A549 (cell line): ENCODE measurements at regions not wholly inside any gene's neighbourhood (a gene's known extent, or its start where the extent isn't known, plus 50 kb on each side); places are given as distances from the start of the nearest gene placed in this dataset.

Source experiments
- HDAC2 ChIP-seq: fragments of 200-600 bp; sonication (generic); IDR thresholded peaks from 2 replicates; pipeline ENCODE4 v1.6.1; 2016
- JUNB ChIP-seq: fragments of >200 bp; sonication (Bioruptor Twin); formaldehyde crosslinking; IDR thresholded peaks from 2 replicates; pipeline ENCODE4 v1.6.1; 2016
- MYC ChIP-seq: IDR thresholded peaks from 2 replicates; pipeline ENCODE4 v1.6.1; 2012; ENCODE audit warnings: mild to moderate bottlenecking, inconsistent platforms, low read length, improper control_type of control experiment, borderline replicate concordance
- SREBF2 ChIP-seq: fragments of 450-650 bp; IDR thresholded peaks from 2 replicates; pipeline ENCODE4 v1.6.1; 2014; ENCODE audit warnings: mild to moderate bottlenecking, moderate library complexity
- TF ChIP-seq, protein P1 (sequence below): fragments of >200 bp; sonication (Bioruptor Twin); formaldehyde crosslinking; IDR thresholded peaks from 3 replicates; pipeline ENCODE4 v1.5.1; 2016

DNA sequence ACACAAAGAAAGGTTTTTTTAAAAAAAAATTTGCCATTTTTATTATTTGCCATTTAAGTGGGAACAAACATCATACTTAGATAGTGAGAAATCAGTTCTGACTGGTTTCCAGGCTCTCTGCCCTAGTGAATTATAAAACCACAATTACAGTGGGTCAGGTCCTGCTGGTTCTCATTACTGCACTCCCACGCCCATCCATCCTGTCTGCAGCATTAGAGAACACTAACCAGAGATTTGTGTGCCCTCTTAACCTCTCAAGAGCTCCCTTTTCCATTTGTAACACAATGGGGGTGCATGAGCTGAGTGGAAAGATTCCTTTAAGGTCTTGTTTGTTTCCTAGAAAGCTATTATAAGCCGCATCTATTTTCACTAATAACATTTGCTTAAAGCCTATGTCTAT, 489.3 kb downstream of the AMY1C start:
- no peak for TF ChIP-seq JUNB
- TF ChIP-seq, protein P1, sequence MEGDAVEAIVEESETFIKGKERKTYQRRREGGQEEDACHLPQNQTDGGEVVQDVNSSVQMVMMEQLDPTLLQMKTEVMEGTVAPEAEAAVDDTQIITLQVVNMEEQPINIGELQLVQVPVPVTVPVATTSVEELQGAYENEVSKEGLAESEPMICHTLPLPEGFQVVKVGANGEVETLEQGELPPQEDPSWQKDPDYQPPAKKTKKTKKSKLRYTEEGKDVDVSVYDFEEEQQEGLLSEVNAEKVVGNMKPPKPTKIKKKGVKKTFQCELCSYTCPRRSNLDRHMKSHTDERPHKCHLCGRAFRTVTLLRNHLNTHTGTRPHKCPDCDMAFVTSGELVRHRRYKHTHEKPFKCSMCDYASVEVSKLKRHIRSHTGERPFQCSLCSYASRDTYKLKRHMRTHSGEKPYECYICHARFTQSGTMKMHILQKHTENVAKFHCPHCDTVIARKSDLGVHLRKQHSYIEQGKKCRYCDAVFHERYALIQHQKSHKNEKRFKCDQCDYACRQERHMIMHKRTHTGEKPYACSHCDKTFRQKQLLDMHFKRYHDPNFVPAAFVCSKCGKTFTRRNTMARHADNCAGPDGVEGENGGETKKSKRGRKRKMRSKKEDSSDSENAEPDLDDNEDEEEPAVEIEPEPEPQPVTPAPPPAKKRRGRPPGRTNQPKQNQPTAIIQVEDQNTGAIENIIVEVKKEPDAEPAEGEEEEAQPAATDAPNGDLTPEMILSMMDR = no peak
- TF ChIP-seq SREBF2 = no peak
- no peak for TF ChIP-seq HDAC2
- no peak for TF ChIP-seq MYC
